ENCODE measurements at regions not wholly inside any gene's neighbourhood (a gene's known extent, or its start where the extent isn't known, plus 50 kb on each side); places are given as distances from the start of the nearest gene placed in this dataset.

- Histone ChIP-seq H3K27me3 (replicated peaks) (no peaks in the 10 kb centered on the region), H3K36me3 (replicated peaks) (no peaks in the 10 kb centered on the region), H3K27ac (no peak overlapping the region), H3K4me3 (ENCODE audit: low read depth, low read length) (no peak overlapping the region)
- TF ChIP-seq CTCF (IDR thresholded peaks at IDR 0.05; ENCODE audit: low read depth, low read length, missing control alignments): no peak
- in situ Hi-C loops (cut with HindIII; ENCODE audit: low pct_ligation_motif_present, low sequenced_read_pairs): no loop called here
- no peak for DNase-seq
These were observed 273.0 kb upstream of the IRX1 start for GRCh38 chr5:3322642-3323041.

GRCh38 chr5:3321923-3322322 lies 273.7 kb upstream of the IRX1 start:
- Histone ChIP-seq H3K4me3 (ENCODE audit: low read depth, low read length) (no peak overlapping the region), H3K36me3 (replicated peaks) (no peaks in the 10 kb centered on the region), H3K27me3 (replicated peaks) (no peaks in the 10 kb centered on the region), H3K27ac (no peak overlapping the region)
- DNase-seq: no peak
- in situ Hi-C loops (cut with HindIII; ENCODE audit: low pct_ligation_motif_present, low sequenced_read_pairs): no loop called here
- TF ChIP-seq CTCF (IDR thresholded peaks at IDR 0.05; ENCODE audit: low read depth, low read length, missing control alignments): no peak

GRCh38 chr5:3321119-3321760 lies 274.4 kb upstream of the IRX1 start:
- TF ChIP-seq CTCF (IDR thresholded peaks at IDR 0.05; ENCODE audit: low read depth, low read length, missing control alignments): no peak
- Histone ChIP-seq H3K27me3 (replicated peaks) (no peaks in the 10 kb centered on the region), H3K36me3 (replicated peaks) (no peaks in the 10 kb centered on the region), H3K27ac (no peak overlapping the region), H3K4me3 (ENCODE audit: low read depth, low read length) (no peak overlapping the region)
- no peak for DNase-seq
- in situ Hi-C loops (cut with HindIII; ENCODE audit: low pct_ligation_motif_present, low sequenced_read_pairs): no loop called here

GRCh38 chr5:3320317-3320875 lies 275.2 kb upstream of the IRX1 start:
- in situ Hi-C loops (cut with HindIII; ENCODE audit: low pct_ligation_motif_present, low sequenced_read_pairs): no loop called here
- no peaks in the 10 kb centered on the region for H3K27me3 ChIP-seq (replicated peaks)
- no peak for TF ChIP-seq CTCF (IDR thresholded peaks at IDR 0.05; ENCODE audit: low read depth, low read length, missing control alignments)
- DNase-seq: no peak
- no peaks in the 10 kb centered on the region for H3K36me3 ChIP-seq (replicated peaks)
- H3K27ac ChIP-seq: no peak overlapping the region
- H3K4me3 ChIP-seq (ENCODE audit: low read depth, low read length): no peak overlapping the region

DNA sequence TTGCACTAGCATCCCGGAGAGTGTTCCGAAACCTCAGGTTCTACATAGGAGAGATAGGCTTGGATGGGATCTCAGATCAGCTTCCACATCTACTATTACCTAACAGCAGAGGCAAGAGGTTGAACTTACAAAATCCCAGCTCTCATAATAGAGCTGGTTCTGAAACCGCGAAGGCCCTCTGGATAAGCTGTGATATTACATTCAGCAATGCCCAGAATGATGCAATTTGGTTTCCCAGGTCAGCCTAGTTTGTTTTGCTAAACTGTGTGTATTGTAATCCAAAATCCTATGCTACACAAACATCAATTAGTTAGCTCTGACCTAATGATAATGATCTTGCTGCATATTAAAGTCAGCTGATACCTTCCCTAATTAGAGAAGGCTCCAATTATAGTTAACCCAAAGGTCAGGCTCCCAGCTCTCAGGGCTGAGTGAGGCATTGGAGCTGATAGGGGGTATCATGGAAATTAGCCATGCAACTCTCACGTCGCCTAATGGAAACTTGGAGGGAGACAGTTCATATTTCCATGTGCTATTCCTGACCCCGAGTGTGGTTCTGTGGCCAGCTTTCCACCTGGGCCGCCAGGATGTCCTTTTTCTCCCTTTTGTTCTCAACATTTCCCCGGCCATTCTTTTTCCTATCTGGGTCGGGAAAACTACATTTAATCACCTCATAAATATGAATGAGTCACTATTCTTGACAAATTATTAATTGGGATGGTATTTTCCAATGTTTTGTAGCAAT lies 278.4 kb upstream of the IRX1 start:
- DNase-seq: no peak
- H3K27me3 ChIP-seq (replicated peaks): no peaks in the 10 kb centered on the region
- in situ Hi-C loops (cut with HindIII; ENCODE audit: low pct_ligation_motif_present, low sequenced_read_pairs): no loop called here
- no peak overlapping the region for H3K27ac ChIP-seq
- H3K4me3 ChIP-seq (ENCODE audit: low read depth, low read length): no peak overlapping the region
- H3K36me3 ChIP-seq (replicated peaks): no peaks in the 10 kb centered on the region
- no peak for TF ChIP-seq CTCF (IDR thresholded peaks at IDR 0.05; ENCODE audit: low read depth, low read length, missing control alignments)
